Mesendoderm (in vitro differentiated cells): ENCODE measurements at regions not wholly inside any gene's neighbourhood (a gene's known extent, or its start where the extent isn't known, plus 50 kb on each side); places are given as distances from the start of the nearest gene placed in this dataset.

ENCODE experiments used
- DNase-seq: peaks from one replicate; pipeline ENCODE4 v3.0.0; 2013
- H2AK5ac ChIP-seq: 2 replicates; pipeline ENCODE4 v1.6.1; 2013; ENCODE audit warnings: low read length, inconsistent platforms
- H2BK120ac ChIP-seq: 2 replicates; pipeline ENCODE4 v1.6.1; 2013; ENCODE audit warnings: low read depth, mild to moderate bottlenecking, low read length, moderate library complexity, mixed read lengths
- H2BK15ac ChIP-seq: replicated peaks from 2 replicates; pipeline ENCODE4 v1.6.1; 2013; ENCODE audit warnings: low read depth, mild to moderate bottlenecking, moderate library complexity
- H2BK5ac ChIP-seq: 2 replicates; pipeline ENCODE4 v1.6.1; 2013; ENCODE audit warnings: low read length, inconsistent platforms
- H3K18ac ChIP-seq: 2 replicates; pipeline ENCODE4 v1.6.1; 2013; ENCODE audit warnings: mild to moderate bottlenecking, low read length, mixed read lengths
- H3K23ac ChIP-seq: one replicate; pipeline ENCODE4 v1.6.1; 2013; ENCODE audit warnings: low read length
- H3K27ac ChIP-seq: 2 replicates; pipeline ENCODE4 v1.5.1; 2013; ENCODE audit warnings: low read depth, mild to moderate bottlenecking, inconsistent platforms, low read length, moderate library complexity
- H3K27me3 ChIP-seq: 2 replicates; pipeline ENCODE4 v1.6.1; 2013; ENCODE audit warnings: low read length, control low read depth, mild to moderate bottlenecking, inconsistent platforms; ENCODE audit not compliant: insufficient read depth, poor library complexity
- H3K36me3 ChIP-seq: 2 replicates; pipeline ENCODE4 v1.6.1; 2013; ENCODE audit warnings: low read length, inconsistent platforms; ENCODE audit not compliant: control insufficient read depth, insufficient read depth
- H3K4ac ChIP-seq: one replicate; pipeline ENCODE4 v1.6.1; 2013; ENCODE audit warnings: low read depth, mild to moderate bottlenecking, low read length, moderate library complexity
- H3K4me1 ChIP-seq: 2 replicates; pipeline ENCODE4 v1.6.1; 2013; ENCODE audit warnings: low read depth, low read length, inconsistent platforms; ENCODE audit not compliant: control insufficient read depth
- H3K4me2 ChIP-seq: 2 replicates; pipeline ENCODE4 v1.6.1; 2013; ENCODE audit warnings: low read length
- H3K4me3 ChIP-seq: 2 replicates; pipeline ENCODE4 v1.5.1; 2013; ENCODE audit warnings: mild to moderate bottlenecking, low read length
- H3K56ac ChIP-seq: one replicate; pipeline ENCODE4 v1.6.1; 2013; ENCODE audit warnings: low read length
- H3K79me1 ChIP-seq: 2 replicates; pipeline ENCODE4 v1.6.1; 2013; ENCODE audit warnings: low read length, inconsistent platforms
- H3K79me2 ChIP-seq: 2 replicates; pipeline ENCODE4 v1.6.1; 2013; ENCODE audit warnings: mild to moderate bottlenecking, low read length; ENCODE audit not compliant: control insufficient read depth, insufficient read depth
- H3K9ac ChIP-seq: 2 replicates; pipeline ENCODE4 v1.6.1; 2013; ENCODE audit warnings: low read length, inconsistent platforms
- H4K5ac ChIP-seq: one replicate; pipeline ENCODE4 v1.6.1; 2013; ENCODE audit warnings: low read length
- H4K8ac ChIP-seq: one replicate; pipeline ENCODE4 v1.6.1; 2013; ENCODE audit warnings: low read depth, mild to moderate bottlenecking, control low read depth, low read length, moderate library complexity
- WGBS: extraction: QIAGEN DNeasy Blood & Tissue Kit; methylation state at CpG from one replicate; pipeline ENCODE4 v1.1.7; 2013; ENCODE audit warnings: low lambda C conversion rate, missing lambda C conversion rate; ENCODE audit not compliant: insufficient coverage; ENCODE audit errors: extremely low coverage; 5-methylcytosine and 5-hydroxymethylcytosine counted together

GRCh38 chr2:228665232-228665631 lies 483.7 kb upstream of the SPHKAP start:
- Histone ChIP-seq H3K79me1 (no peaks in the 10 kb centered on the region), H4K8ac (no peak overlapping the region), H3K18ac (no peak overlapping the region), H4K5ac (no peak overlapping the region), H3K56ac (no peak overlapping the region), H3K9ac (no peak overlapping the region), H2BK5ac (no peak overlapping the region), H2BK15ac (no peak overlapping the region), H3K4ac (no peak overlapping the region), H3K23ac (no peak overlapping the region), H3K4me3 (no peak overlapping the region), H2AK5ac (no peak overlapping the region), H3K4me1 (no peaks in the 10 kb centered on the region), H2BK120ac (no peak overlapping the region), H3K27ac (no peak overlapping the region), H3K79me2 (no peaks in the 10 kb centered on the region), H3K36me3 (no peaks in the 10 kb centered on the region), H3K4me2 (no peak overlapping the region), H3K27me3 (no peaks in the 10 kb centered on the region)
- DNase-seq, result no peak
- WGBS, result no CpG with 5 or more reads among the region's 1 CpG

GRCh38 chr2:228658998-228659397 lies 477.5 kb upstream of the SPHKAP start:
- H2BK5ac ChIP-seq, result no peak overlapping the region
- H3K36me3 ChIP-seq, result no peaks in the 10 kb centered on the region
- H3K27me3 ChIP-seq, result no peaks in the 10 kb centered on the region
- no peak overlapping the region for H3K27ac ChIP-seq
- no peak overlapping the region for H3K4me3 ChIP-seq
- no peak overlapping the region for H4K5ac ChIP-seq
- no peak overlapping the region for H3K9ac ChIP-seq
- H2AK5ac ChIP-seq, result no peak overlapping the region
- DNase-seq, result no peak
- H2BK15ac ChIP-seq, result no peak overlapping the region
- H3K18ac ChIP-seq, result no peak overlapping the region
- H4K8ac ChIP-seq, result no peak overlapping the region
- H3K23ac ChIP-seq, result no peak overlapping the region
- H3K79me1 ChIP-seq, result no peaks in the 10 kb centered on the region
- H3K79me2 ChIP-seq, result no peaks in the 10 kb centered on the region
- H3K4me1 ChIP-seq, result no peaks in the 10 kb centered on the region
- H3K56ac ChIP-seq, result no peak overlapping the region
- H2BK120ac ChIP-seq, result no peak overlapping the region
- no peak overlapping the region for H3K4ac ChIP-seq
- H3K4me2 ChIP-seq, result no peak overlapping the region
- WGBS, result no CpG with 5 or more reads among the region's 5 CpGs

GRCh38 chr2:228657807-228658402 lies 476.4 kb upstream of the SPHKAP start:
- DNase-seq, result peak; percentile 49
- Histone ChIP-seq H3K18ac (no peak overlapping the region), H3K4me1 (no peaks in the 10 kb centered on the region), H4K8ac (no peak overlapping the region), H3K4ac (no peak overlapping the region), H3K4me3 (no peak overlapping the region), H2BK15ac (no peak overlapping the region), H2BK120ac (no peak overlapping the region), H3K27me3 (no peaks in the 10 kb centered on the region), H3K36me3 (no peaks in the 10 kb centered on the region), H2AK5ac (no peak overlapping the region), H2BK5ac (no peak overlapping the region), H3K79me2 (no peaks in the 10 kb centered on the region), H4K5ac (no peak overlapping the region), H3K23ac (no peak overlapping the region), H3K79me1 (no peaks in the 10 kb centered on the region), H3K56ac (no peak overlapping the region), H3K9ac (no peak overlapping the region), H3K4me2 (no peak overlapping the region), H3K27ac (no peak overlapping the region)
- no CpG with 5 or more reads among the region's 6 CpGs for WGBS

- Histone ChIP-seq H2BK5ac (no peak overlapping the region), H4K5ac (no peak overlapping the region), H3K27ac (no peak overlapping the region), H3K36me3 (no peaks in the 10 kb centered on the region), H3K23ac (no peak overlapping the region), H3K4me2 (no peak overlapping the region), H3K79me1 (no peaks in the 10 kb centered on the region), H3K4ac (no peak overlapping the region), H3K4me3 (no peak overlapping the region), H3K56ac (no peak overlapping the region), H2BK120ac (no peak overlapping the region), H4K8ac (no peak overlapping the region), H2AK5ac (no peak overlapping the region), H3K4me1 (no peaks in the 10 kb centered on the region), H3K18ac (no peak overlapping the region), H3K79me2 (no peaks in the 10 kb centered on the region), H3K27me3 (no peaks in the 10 kb centered on the region), H2BK15ac (no peak overlapping the region), H3K9ac (no peak overlapping the region)
- WGBS, result no CpG with 5 or more reads among the region's 2 CpGs
- DNase-seq, result no peak
These were observed 473.8 kb upstream of the SPHKAP start for GRCh38 chr2:228655331-228655730.

GRCh38 chr2:228654707-228655106 lies 473.2 kb upstream of the SPHKAP start:
- H3K27ac ChIP-seq, result no peak overlapping the region

GRCh38 chr2:228653884-228654283 lies 472.4 kb upstream of the SPHKAP start:
- no CpG with 5 or more reads among the region's 4 CpGs for WGBS
- H3K9ac ChIP-seq, result no peak overlapping the region
- H3K27ac ChIP-seq, result no peak overlapping the region

More at GRCh38 chr2:228654707-228655106, 473.2 kb upstream of the SPHKAP start:
- Histone ChIP-seq H3K4me2 (no peak overlapping the region), H4K5ac (no peak overlapping the region), H3K23ac (no peak overlapping the region), H2BK120ac (no peak overlapping the region), H3K79me1 (no peaks in the 10 kb centered on the region), H3K4me1 (no peaks in the 10 kb centered on the region), H3K4me3 (no peak overlapping the region), H3K18ac (no peak overlapping the region), H3K27me3 (no peaks in the 10 kb centered on the region), H3K79me2 (no peaks in the 10 kb centered on the region), H2BK15ac (no peak overlapping the region), H4K8ac (no peak overlapping the region), H3K9ac (no peak overlapping the region), H3K36me3 (no peaks in the 10 kb centered on the region), H3K56ac (no peak overlapping the region), H2AK5ac (no peak overlapping the region), H2BK5ac (no peak overlapping the region), H3K4ac (no peak overlapping the region)
- no CpG with 5 or more reads among the region's 2 CpGs for WGBS
- no peak for DNase-seq

More at GRCh38 chr2:228653884-228654283, 472.4 kb upstream of the SPHKAP start:
- Histone ChIP-seq H3K36me3 (no peaks in the 10 kb centered on the region), H3K27me3 (no peaks in the 10 kb centered on the region), H3K79me2 (no peaks in the 10 kb centered on the region), H3K4ac (no peak overlapping the region), H3K4me1 (no peaks in the 10 kb centered on the region), H3K18ac (no peak overlapping the region), H2BK120ac (no peak overlapping the region), H3K79me1 (no peaks in the 10 kb centered on the region), H3K23ac (no peak overlapping the region), H2AK5ac (no peak overlapping the region), H4K5ac (no peak overlapping the region), H4K8ac (no peak overlapping the region), H3K56ac (no peak overlapping the region), H2BK5ac (no peak overlapping the region), H3K4me2 (no peak overlapping the region), H2BK15ac (no peak overlapping the region), H3K4me3 (no peak overlapping the region)
- DNase-seq, result peak; percentile 51
